ENCODE measurements at regions not wholly inside any gene's neighbourhood (a gene's known extent, or its start where the extent isn't known, plus 50 kb on each side); places are given as distances from the start of the nearest gene placed in this dataset.
A peak's percentile ranks its signal among the peaks of the same experiment; 100 is the strongest.
"Not testable (repeated sequence)": the region's sequence is repeated elsewhere in the genome, so short reads cannot be mapped to it uniquely, and the experiment has no call there.

- intact Hi-C loops (cut with micrococcal nuclease) = loop anchor here (2.0 to 5.0 kb wide), 4 partner anchors 45 to 155 kb away; partner anchors contain the start of gene WAC
Measured at GRCh38 chr10:28432210-28432676, 100.7 kb upstream of the WAC start.

DNA sequence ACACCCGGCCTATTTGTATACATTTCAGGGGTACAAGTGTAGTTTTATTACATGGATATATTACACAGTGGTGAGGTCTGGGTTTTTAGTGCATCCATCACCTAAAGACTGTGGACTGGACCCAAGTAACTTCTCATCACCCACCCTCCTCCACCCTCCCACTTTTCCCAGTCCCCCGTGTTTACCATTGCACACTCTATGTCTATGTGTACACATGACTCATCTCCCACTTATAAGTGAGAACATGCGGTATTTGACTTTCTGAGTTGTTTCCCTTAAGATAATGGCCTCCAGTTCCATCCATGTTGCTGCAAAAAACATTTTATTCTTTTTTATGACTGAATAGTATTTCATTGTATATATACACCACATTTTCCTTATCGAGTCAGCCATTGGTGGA, 98.9 kb upstream of the WAC start:
- no peaks in the 10 kb centered on the region for H3K9me3 Mint-ChIP-seq
- H3K4me1 Mint-ChIP-seq (ENCODE audit: low read depth) = peaks cover 28% of the 10 kb centered on the region
- no peak overlapping the region for H3K27ac Mint-ChIP-seq
- intact Hi-C loops (cut with micrococcal nuclease) = loop anchor here (5.0 kb wide), 3 partner anchors 43 to 153 kb away; no protein-coding TSS in a partner anchor
- no peak overlapping the region for H3K4me3 Mint-ChIP-seq
- H3K36me3 Mint-ChIP-seq (ENCODE audit: low read depth) = no peaks in the 10 kb centered on the region
- H3K27me3 Mint-ChIP-seq = no peaks in the 10 kb centered on the region

More at GRCh38 chr10:28432210-28432676, 100.7 kb upstream of the WAC start:
- H3K4me3 Mint-ChIP-seq = peak overlapping the region; percentile 9
- peak overlapping the region; percentile 39 for H3K27ac Mint-ChIP-seq
- H3K9me3 Mint-ChIP-seq = no peaks in the 10 kb centered on the region
- peaks cover 28% of the 10 kb centered on the region for H3K4me1 Mint-ChIP-seq (ENCODE audit: low read depth)
- H3K27me3 Mint-ChIP-seq = no peaks in the 10 kb centered on the region
- H3K36me3 Mint-ChIP-seq (ENCODE audit: low read depth) = no peaks in the 10 kb centered on the region

DNA sequence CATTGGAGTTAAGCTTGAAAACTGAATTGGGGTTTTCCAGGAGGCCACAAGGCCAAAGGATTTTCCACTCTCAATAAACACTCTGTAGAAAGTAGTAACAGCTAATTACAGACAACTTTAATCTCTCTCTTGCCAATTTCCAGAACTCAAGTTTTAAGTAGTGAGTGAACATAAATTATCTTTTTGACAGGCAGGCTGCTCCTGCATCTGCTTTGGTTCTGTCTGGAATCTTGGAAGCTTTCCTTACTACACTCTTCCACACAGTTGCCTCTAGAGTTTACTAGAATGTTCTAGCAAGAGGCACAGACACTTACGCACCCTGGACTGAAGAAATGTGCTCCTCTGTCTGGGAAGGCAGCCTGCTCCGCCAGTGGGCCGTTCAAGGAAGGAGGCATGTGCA, 90.5 kb upstream of the WAC start:
- intact Hi-C loops (cut with micrococcal nuclease) = no loop called here
- Mint-ChIP-seq H3K4me1 (ENCODE audit: low read depth) (no peaks in the 10 kb centered on the region), H3K36me3 (ENCODE audit: low read depth) (no peaks in the 10 kb centered on the region), H3K9me3 (no peaks in the 10 kb centered on the region), H3K27me3 (no peaks in the 10 kb centered on the region), H3K27ac (no peak overlapping the region), H3K4me3 (no peak overlapping the region)

- H3K4me3 Mint-ChIP-seq = no peak overlapping the region
- intact Hi-C loops (cut with micrococcal nuclease) = no loop called here
- peaks cover under 1% of the 10 kb centered on the region for H3K27me3 Mint-ChIP-seq
- no peaks in the 10 kb centered on the region for H3K4me1 Mint-ChIP-seq (ENCODE audit: low read depth)
- no peaks in the 10 kb centered on the region for H3K9me3 Mint-ChIP-seq
- H3K27ac Mint-ChIP-seq = no peak overlapping the region
- H3K36me3 Mint-ChIP-seq (ENCODE audit: low read depth) = no peaks in the 10 kb centered on the region
Measured at GRCh38 chr10:28444031-28444430, 88.9 kb upstream of the WAC start.

DNA sequence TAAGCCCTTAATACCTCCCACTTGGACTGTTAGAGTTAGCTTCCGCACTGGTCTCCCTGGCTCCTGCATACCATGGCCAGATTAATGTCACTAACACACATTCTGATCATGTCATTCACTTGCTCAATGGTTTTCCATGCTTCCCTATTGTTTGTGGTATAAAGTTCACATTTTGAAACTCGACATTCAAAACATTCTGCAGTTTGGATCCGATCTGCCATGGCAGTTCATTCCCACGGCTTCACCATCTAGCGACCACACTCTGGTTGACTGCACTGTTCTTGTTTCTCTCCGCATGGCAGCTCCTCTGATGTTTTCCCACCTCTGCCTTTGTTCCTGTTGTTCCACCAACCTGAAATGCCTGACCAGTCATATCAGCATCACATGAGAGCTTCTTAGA, 87.4 kb upstream of the WAC start:
- intact Hi-C loops (cut with micrococcal nuclease) = no loop called here
- Mint-ChIP-seq H3K36me3 (ENCODE audit: low read depth) (no peaks in the 10 kb centered on the region), H3K4me1 (ENCODE audit: low read depth) (no peaks in the 10 kb centered on the region), H3K27ac (no peak overlapping the region), H3K9me3 (no peaks in the 10 kb centered on the region), H3K4me3 (no peak overlapping the region), H3K27me3 (peaks cover 4% of the 10 kb centered on the region)

GRCh38 chr10:28449382-28449781, 83.5 kb upstream of the WAC start:
- no peaks in the 10 kb centered on the region for H3K36me3 Mint-ChIP-seq (ENCODE audit: low read depth)
- H3K27me3 Mint-ChIP-seq = peaks cover 4% of the 10 kb centered on the region
- H3K4me3 Mint-ChIP-seq = no peak overlapping the region
- no peaks in the 10 kb centered on the region for H3K4me1 Mint-ChIP-seq (ENCODE audit: low read depth)
- intact Hi-C loops (cut with micrococcal nuclease) = no loop called here
- no peak overlapping the region for H3K27ac Mint-ChIP-seq
- no peaks in the 10 kb centered on the region for H3K9me3 Mint-ChIP-seq

DNA sequence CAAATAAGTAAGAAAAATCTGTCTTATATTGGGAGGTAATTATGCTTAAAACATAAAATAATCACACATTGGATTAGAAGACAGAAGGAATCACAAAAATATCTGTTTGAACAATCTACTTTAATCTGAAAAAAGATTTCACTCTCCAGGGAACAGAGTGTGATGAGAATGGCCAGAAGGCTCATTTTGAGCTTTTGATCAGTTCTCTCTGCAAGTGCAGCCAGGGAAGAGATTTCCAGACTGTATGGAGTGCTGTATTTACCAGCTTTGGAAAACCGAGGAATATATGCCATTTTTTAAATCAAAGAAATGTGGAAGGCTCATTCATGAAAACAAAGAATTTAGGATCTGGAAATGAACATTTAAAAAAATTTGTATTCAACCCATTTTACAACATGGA, 83.0 kb upstream of the WAC start:
- Mint-ChIP-seq H3K27me3 (peaks cover 4% of the 10 kb centered on the region), H3K9me3 (no peaks in the 10 kb centered on the region)
- intact Hi-C loops (cut with micrococcal nuclease) = no loop called here

DNA sequence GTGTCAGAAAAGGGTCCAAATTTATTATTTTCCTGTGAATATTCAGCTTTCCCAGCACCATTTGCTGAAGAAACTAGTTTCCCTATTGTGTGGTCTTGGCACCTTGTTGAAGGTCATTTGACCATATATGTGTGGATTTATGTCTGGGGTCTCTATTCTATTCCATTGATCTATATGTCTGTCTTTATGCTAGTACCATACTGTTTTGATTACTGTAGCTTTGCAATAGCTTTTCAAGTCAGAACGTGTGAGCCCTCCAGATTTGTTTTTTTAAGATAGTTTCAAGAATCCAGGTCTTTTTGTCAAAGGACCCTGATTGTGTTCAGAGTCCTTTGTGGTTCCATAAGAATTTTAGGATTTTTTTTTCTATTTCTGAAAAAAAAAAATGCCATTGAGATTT, 79.0 kb upstream of the WAC start:
- Mint-ChIP-seq H3K9me3 (no peaks in the 10 kb centered on the region), H3K4me1 (ENCODE audit: low read depth) (peaks cover 14% of the 10 kb centered on the region), H3K27me3 (peaks cover 4% of the 10 kb centered on the region), H3K4me3 (no peak overlapping the region), H3K27ac (no peak overlapping the region), H3K36me3 (ENCODE audit: low read depth) (no peaks in the 10 kb centered on the region)
- intact Hi-C loops (cut with micrococcal nuclease) = no loop called here

More for the DNA sequence above, 83.0 kb upstream of the WAC start:
- no peak overlapping the region for H3K4me3 Mint-ChIP-seq
- H3K27ac Mint-ChIP-seq = no peak overlapping the region
- H3K4me1 Mint-ChIP-seq (ENCODE audit: low read depth) = no peaks in the 10 kb centered on the region
- no peaks in the 10 kb centered on the region for H3K36me3 Mint-ChIP-seq (ENCODE audit: low read depth)

- Mint-ChIP-seq H3K4me1 (ENCODE audit: low read depth) (peaks cover 14% of the 10 kb centered on the region), H3K9me3 (no peaks in the 10 kb centered on the region), H3K4me3 (no peak overlapping the region), H3K36me3 (ENCODE audit: low read depth) (no peaks in the 10 kb centered on the region), H3K27me3 (no peaks in the 10 kb centered on the region), H3K27ac (no peak overlapping the region)
- intact Hi-C loops (cut with micrococcal nuclease) = no loop called here
Measured at GRCh38 chr10:28457110-28457509, 75.8 kb upstream of the WAC start.

GRCh38 chr10:28457873-28458272, 75.0 kb upstream of the WAC start:
- H3K27me3 Mint-ChIP-seq; intact Hi-C loops (cut with micrococcal nuclease); H3K36me3 Mint-ChIP-seq (ENCODE audit: low read depth); H3K4me3 Mint-ChIP-seq; H3K9me3 Mint-ChIP-seq: not testable (repeated sequence)
- peak overlapping the region; percentile 31 for H3K27ac Mint-ChIP-seq
- peaks cover 14% of the 10 kb centered on the region for H3K4me1 Mint-ChIP-seq (ENCODE audit: low read depth)

DNA sequence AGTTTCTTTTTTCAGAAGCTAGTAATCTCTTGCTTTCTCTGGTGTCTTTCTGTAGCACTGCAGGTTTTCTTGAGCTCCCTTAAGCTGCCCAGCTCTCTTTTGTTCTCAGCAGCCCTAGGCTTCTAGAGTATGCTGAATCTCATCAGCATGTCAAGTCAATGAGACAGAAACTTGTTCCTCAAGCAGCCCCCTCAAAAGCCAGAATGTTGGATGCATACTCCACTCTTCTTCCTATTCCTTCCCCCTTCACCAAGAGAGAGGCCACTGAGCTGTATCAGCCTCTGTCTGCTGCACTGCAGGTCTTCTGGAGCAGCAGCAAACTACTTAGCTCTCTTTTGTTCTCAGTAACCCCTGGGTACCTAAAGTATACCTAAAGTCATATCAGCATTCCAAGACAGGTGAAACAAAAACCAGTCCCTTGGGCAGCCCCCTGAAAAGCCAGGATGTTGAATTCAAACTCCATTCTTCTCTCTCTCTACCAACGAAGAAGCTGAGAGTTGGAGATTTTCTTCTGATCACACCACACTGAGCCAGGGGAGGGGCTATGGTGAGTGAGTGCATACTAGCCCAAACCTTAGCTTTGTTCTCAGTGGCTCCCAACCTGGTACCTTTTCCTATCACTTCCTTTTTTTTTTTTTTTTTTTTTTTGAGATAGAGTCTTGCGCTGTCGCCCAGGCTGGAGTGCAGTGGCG, 73.3 kb upstream of the WAC start:
- H3K4me1 Mint-ChIP-seq (ENCODE audit: low read depth) = peaks cover 20% of the 10 kb centered on the region
- no peaks in the 10 kb centered on the region for H3K27me3 Mint-ChIP-seq
- no peak overlapping the region for H3K4me3 Mint-ChIP-seq
- intact Hi-C loops (cut with micrococcal nuclease) = no loop called here
- no peaks in the 10 kb centered on the region for H3K9me3 Mint-ChIP-seq
- no peaks in the 10 kb centered on the region for H3K36me3 Mint-ChIP-seq (ENCODE audit: low read depth)
- peak overlapping the region; percentile 15 for H3K27ac Mint-ChIP-seq

DNA sequence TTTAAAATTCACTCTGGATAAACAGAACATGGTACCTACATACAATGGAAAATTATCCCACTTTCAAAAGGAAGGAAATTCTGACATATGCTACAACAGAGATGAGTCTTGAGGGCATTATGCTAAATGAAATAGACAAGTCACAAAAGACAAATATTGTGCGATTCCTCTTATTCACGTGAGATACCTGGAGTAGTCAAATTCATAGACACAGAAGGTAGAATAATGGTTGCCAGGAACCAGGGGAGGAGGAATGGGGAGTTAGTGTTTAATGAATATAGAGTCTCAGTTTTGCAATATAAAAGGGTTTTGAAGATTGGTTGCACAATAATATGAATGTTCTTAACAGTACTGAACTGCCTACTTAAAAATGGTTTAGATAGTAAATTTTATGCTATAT, 69.8 kb upstream of the WAC start:
- peaks cover 12% of the 10 kb centered on the region for H3K9me3 Mint-ChIP-seq
- H3K4me1 Mint-ChIP-seq (ENCODE audit: low read depth) = peaks cover 12% of the 10 kb centered on the region
- H3K36me3 Mint-ChIP-seq (ENCODE audit: low read depth) = peaks cover 8% of the 10 kb centered on the region
- H3K4me3 Mint-ChIP-seq = no peak overlapping the region
- H3K27me3 Mint-ChIP-seq = no peaks in the 10 kb centered on the region
- intact Hi-C loops (cut with micrococcal nuclease) = no loop called here
- H3K27ac Mint-ChIP-seq = no peak overlapping the region

DNA sequence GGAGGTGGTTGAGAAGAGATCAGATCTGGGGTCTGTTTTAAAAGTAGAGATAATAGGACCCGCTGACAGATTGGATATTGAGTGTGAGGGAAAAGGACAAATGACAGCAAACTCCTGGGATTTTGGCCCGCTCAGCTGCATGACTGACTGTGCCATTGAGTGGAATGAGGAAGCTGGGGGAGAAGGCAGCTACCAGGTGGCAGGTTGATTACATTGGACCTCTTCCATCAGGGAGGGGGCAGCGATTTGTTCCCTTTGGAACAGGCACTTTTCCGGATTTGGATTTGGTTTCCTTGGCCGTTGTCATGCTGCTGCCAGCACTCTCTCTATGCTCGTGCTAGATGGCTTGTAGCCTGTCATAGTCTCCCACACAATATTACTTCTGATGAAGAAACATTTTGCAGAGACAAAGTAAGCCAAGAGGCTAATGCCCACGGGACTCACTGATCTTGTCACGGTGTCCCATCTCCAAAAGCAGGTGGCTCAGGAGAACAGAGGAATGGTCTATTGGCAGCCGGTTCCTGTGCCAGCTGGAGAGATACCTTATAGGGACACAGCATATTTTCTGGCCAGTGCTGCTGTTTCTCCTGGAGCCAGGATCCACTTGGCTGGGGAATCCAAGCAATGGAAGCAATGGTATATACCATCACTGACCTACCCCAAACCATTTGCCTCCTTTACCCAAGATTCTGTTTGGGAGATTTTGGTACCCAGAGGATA, 69.1 kb upstream of the WAC start:
- Mint-ChIP-seq H3K27ac (no peak overlapping the region), H3K36me3 (ENCODE audit: low read depth) (peaks cover 8% of the 10 kb centered on the region), H3K4me3 (no peak overlapping the region), H3K4me1 (ENCODE audit: low read depth) (peaks cover 11% of the 10 kb centered on the region), H3K27me3 (no peaks in the 10 kb centered on the region), H3K9me3 (peaks cover 12% of the 10 kb centered on the region)
- intact Hi-C loops (cut with micrococcal nuclease) = no loop called here

- intact Hi-C loops (cut with micrococcal nuclease) = no loop called here
- H3K9me3 Mint-ChIP-seq = peaks cover 12% of the 10 kb centered on the region
- H3K27me3 Mint-ChIP-seq = no peaks in the 10 kb centered on the region
- H3K36me3 Mint-ChIP-seq (ENCODE audit: low read depth) = peaks cover 8% of the 10 kb centered on the region
- peaks cover 17% of the 10 kb centered on the region for H3K4me1 Mint-ChIP-seq (ENCODE audit: low read depth)
- H3K4me3 Mint-ChIP-seq = no peak overlapping the region
- H3K27ac Mint-ChIP-seq = peak overlapping the region; percentile 5
Measured at GRCh38 chr10:28467615-28468014, 65.3 kb upstream of the WAC start.
